A549 (cell line): ENCODE measurements at regions not wholly inside any gene's neighbourhood (a gene's known extent, or its start where the extent isn't known, plus 50 kb on each side); places are given as distances from the start of the nearest gene placed in this dataset.

Experiments
- ATAC-seq, 2 experiments: fragments of 200-7000 bp in 1 of 2; fragments of >200 bp in 1 of 2; cut with Nextera tagmentation in 1 of 2; cut with Tn5 transposase in 1 of 2; 3 replicates each; pipeline versions ENCODE4 v1.8.0 to v1.9.1; 2018 to 2020; ENCODE audit warnings: mild to moderate bottlenecking in 1 of 2, moderate library complexity in 1 of 2
- CTCF ChIA-PET: fragments of 300-600 bp; sonication (Branson Sonifier 250); formaldehyde crosslinking; extraction: SDS; loops from one replicate; lab custom pipeline; 2021; ENCODE audit warnings: antibody characterized with exemption, inconsistent platforms; lab: Yijun Ruan, JAX
- POLR2A ChIA-PET: fragments of 350-600 bp; formaldehyde crosslinking; extraction: SDS; loops from one replicate; lab custom pipeline; 2021; ENCODE audit warnings: antibody characterized with exemption, inconsistent platforms; lab: Yijun Ruan, JAX
- DNase-seq, 2 experiments: peaks; one replicate each; pipeline versions ENCODE4 v3.0.0 to v3.0.0-alpha.2; 2011 to 2016; ENCODE audit warnings: low read depth in 1 of 2, low spot score in 1 of 2
- FAIRE-seq: peaks from 2 replicates; lab custom pipeline; 2011; peaks lifted over from hg19 to GRCh38; lab: Jason Lieb, UNC
- H3K27ac ChIP-seq, 2 experiments: fragments of >200 bp; sonication (Bioruptor Twin); formaldehyde crosslinking; 3 replicates each; pipeline ENCODE4 v1.5.1; 2016 to 2017
- H3K4me1 ChIP-seq: fragments of >200 bp; sonication (Bioruptor Twin); formaldehyde crosslinking; 3 replicates; pipeline ENCODE4 v1.6.1; 2016
- H3K4me2 ChIP-seq: fragments of >200 bp; sonication (Bioruptor Twin); formaldehyde crosslinking; 3 replicates; pipeline ENCODE4 v1.6.1; 2016
- H3K4me3 ChIP-seq: fragments of >200 bp; sonication (Bioruptor Twin); formaldehyde crosslinking; 3 replicates; pipeline ENCODE4 v1.5.1; 2016
- H3K9me3 ChIP-seq: fragments of >200 bp; sonication (Bioruptor Twin); formaldehyde crosslinking; 3 replicates; pipeline ENCODE4 v1.6.1; 2016
- CBX2 ChIP-seq: fragments of 200-600 bp; sonication (generic); IDR thresholded peaks from 2 replicates; pipeline ENCODE4 v1.6.1; 2016; ENCODE audit warnings: low read depth, mild to moderate bottlenecking, borderline replicate concordance
- CEBPB ChIP-seq, 2 experiments: fragments of >200 bp in 1 of 2; sonication (Bioruptor Twin) in 1 of 2; formaldehyde crosslinking in 1 of 2; IDR thresholded peaks; 2 replicates each; pipeline ENCODE4 v1.6.1; 2012 to 2016
- EHMT2 ChIP-seq: fragments of 200-600 bp; sonication (generic); IDR thresholded peaks from 2 replicates; pipeline ENCODE4 v1.6.1; 2016; ENCODE audit warnings: antibody characterized with exemption, low read depth, mild to moderate bottlenecking, moderate library complexity
- FOSB ChIP-seq: fragments of 250-450 bp; sonication (Bioruptor Pico); IDR thresholded peaks from 2 replicates; pipeline ENCODE4 v1.5.0; 2020; ENCODE audit warnings: mild to moderate bottlenecking, moderate library complexity
- FOXS1 ChIP-seq: fragments of 250-450 bp; sonication (Bioruptor Pico); IDR thresholded peaks from 2 replicates; pipeline ENCODE4 v1.5.0; 2020; ENCODE audit warnings: mild to moderate bottlenecking, moderate library complexity
- HOXA7 ChIP-seq: fragments of 250-450 bp; sonication (Bioruptor Pico); IDR thresholded peaks from 2 replicates; pipeline ENCODE4 v1.5.0; 2020; ENCODE audit warnings: mild to moderate bottlenecking, moderate library complexity
- HOXB13 ChIP-seq: fragments of 250-450 bp; sonication (Bioruptor Pico); IDR thresholded peaks from 2 replicates; pipeline ENCODE4 v1.5.0; 2020; ENCODE audit warnings: low read depth, mild to moderate bottlenecking, moderate library complexity
- JUN ChIP-seq, 2 experiments: fragments of >200 bp; sonication (Bioruptor Twin); formaldehyde crosslinking; IDR thresholded peaks; 2 replicates in 1 of 2; 3 replicates in 1 of 2; pipeline ENCODE4 v1.6.1; 2016 to 2017
- KDM1A ChIP-seq: fragments of 200-600 bp; sonication (generic); IDR thresholded peaks from 2 replicates; pipeline ENCODE4 v1.6.1; 2016; ENCODE audit warnings: low read depth, mild to moderate bottlenecking
- MYC ChIP-seq: IDR thresholded peaks from 2 replicates; pipeline ENCODE4 v1.6.1; 2012; ENCODE audit warnings: mild to moderate bottlenecking, inconsistent platforms, low read length, improper control_type of control experiment, borderline replicate concordance
- NPAS2 ChIP-seq: fragments of 250-450 bp; sonication (Bioruptor Pico); IDR thresholded peaks from 2 replicates; pipeline ENCODE4 v1.8.0; 2022; ENCODE audit warnings: mild to moderate bottlenecking, moderate library complexity, borderline replicate concordance
- RAD21 ChIP-seq, 2 experiments: fragments of >200 bp in 1 of 2; sonication (Bioruptor Twin) in 1 of 2; formaldehyde crosslinking in 1 of 2; IDR thresholded peaks in 1 of 2; conservative IDR thresholded peaks in 1 of 2; 2 replicates in 1 of 2; 3 replicates in 1 of 2; pipeline ENCODE4 v1.6.1; 2012 to 2018; ENCODE audit warnings: inconsistent platforms in 1 of 2
- RFX5 ChIP-seq: fragments of 450-650 bp; IDR thresholded peaks from 2 replicates; pipeline ENCODE4 v1.7.1; 2014; ENCODE audit warnings: antibody characterized with exemption, mild to moderate bottlenecking, moderate library complexity
- ZFP36 ChIP-seq: fragments of 450-650 bp; IDR thresholded peaks from 2 replicates; pipeline ENCODE4 v1.6.1; 2014; ENCODE audit warnings: borderline replicate concordance; ENCODE audit not compliant: partially characterized antibody
- WGBS: methylation state at CpG from one replicate; pipeline ENCODE4 v1.1.6; 2017; ENCODE audit errors: missing lambda C conversion rate; 5-methylcytosine and 5-hydroxymethylcytosine counted together
- TF ChIP-seq, protein P1 (sequence below): fragments of 250-450 bp; sonication (Bioruptor Pico); IDR thresholded peaks from 2 replicates; pipeline ENCODE4 v1.5.0; 2021; ENCODE audit warnings: mild to moderate bottlenecking, moderate library complexity, borderline replicate concordance
- TF ChIP-seq, protein P2 (sequence below): fragments of >200 bp; sonication (Bioruptor Twin); formaldehyde crosslinking; IDR thresholded peaks from 3 replicates; pipeline ENCODE4 v1.5.1; 2016
- TF ChIP-seq, protein P3 (sequence below): fragments of 150-350 bp; IDR thresholded peaks from 2 replicates; pipeline ENCODE4 v1.6.1; 2014; ENCODE audit warnings: low read depth, mild to moderate bottlenecking, low read length
- TF ChIP-seq, protein P4 (sequence below): fragments of 450-650 bp; IDR thresholded peaks from 2 replicates; pipeline ENCODE4 v1.6.1; 2014; ENCODE audit warnings: antibody characterized with exemption
- TF ChIP-seq, protein P5 (sequence below): IDR thresholded peaks from 2 replicates; pipeline ENCODE4 v1.6.1; 2012; ENCODE audit warnings: low read depth, borderline replicate concordance

DNA sequence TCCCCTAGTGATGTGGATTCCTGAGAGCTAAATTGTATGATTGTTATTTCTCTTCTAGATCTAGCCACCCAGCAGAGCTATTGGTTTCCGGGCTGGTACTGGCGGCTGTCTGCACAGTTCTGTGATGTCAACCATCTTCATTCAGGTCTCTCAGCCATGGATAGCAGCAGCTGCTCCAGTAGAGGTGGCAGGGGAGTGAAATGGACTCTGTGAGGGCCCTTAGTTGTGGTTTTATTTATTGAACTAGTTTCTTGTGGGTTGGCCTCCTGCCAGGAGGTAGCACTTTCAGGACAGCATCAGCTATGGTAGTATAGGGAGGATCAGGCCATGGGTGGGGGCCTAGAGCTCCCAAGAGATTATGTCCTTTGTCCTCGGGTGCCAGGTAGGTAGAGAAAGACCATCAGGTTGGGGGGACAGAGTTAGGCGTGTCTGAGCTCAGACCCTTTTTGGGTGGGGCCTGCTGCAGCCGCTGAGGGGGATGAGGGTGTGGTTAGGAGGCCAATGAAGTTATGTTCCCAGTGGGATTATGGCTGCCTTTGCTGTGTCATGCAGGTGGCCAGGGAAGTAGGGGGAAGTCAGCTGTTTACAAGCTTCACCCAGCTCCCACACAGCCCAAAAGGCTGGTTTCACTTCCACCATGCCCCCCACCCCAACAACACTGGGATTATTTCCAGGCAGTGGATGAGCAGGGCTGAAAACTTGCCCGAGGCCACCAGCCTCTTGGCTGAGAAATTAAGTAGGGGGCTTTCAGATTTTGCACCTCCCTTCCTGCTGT lies 55.1 kb upstream of the RGS4 start:
- H3K27ac ChIP-seq = no peak overlapping the region
- DNase-seq = no peak
- ChIA-PET POLR2A (no interaction called here), CTCF (no interaction called here)
- H3K4me3 ChIP-seq = no peak overlapping the region
- ATAC-seq = no peak
- H3K9me3 ChIP-seq = no peaks in the 10 kb centered on the region
- H3K4me1 ChIP-seq = no peaks in the 10 kb centered on the region
- no peak for FAIRE-seq
- no peak for TF ChIP-seq KDM1A
- TF ChIP-seq, protein P1, sequence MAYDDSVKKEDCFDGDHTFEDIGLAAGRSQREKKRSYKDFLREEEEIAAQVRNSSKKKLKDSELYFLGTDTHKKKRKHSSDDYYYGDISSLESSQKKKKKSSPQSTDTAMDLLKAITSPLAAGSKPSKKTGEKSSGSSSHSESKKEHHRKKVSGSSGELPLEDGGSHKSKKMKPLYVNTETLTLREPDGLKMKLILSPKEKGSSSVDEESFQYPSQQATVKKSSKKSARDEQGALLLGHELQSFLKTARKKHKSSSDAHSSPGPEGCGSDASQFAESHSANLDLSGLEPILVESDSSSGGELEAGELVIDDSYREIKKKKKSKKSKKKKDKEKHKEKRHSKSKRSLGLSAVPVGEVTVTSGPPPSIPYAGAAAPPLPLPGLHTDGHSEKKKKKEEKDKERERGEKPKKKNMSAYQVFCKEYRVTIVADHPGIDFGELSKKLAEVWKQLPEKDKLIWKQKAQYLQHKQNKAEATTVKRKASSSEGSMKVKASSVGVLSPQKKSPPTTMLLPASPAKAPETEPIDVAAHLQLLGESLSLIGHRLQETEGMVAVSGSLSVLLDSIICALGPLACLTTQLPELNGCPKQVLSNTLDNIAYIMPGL (CRISPR knock-in tag) = no peak
- TF ChIP-seq NPAS2 = no peak
- TF ChIP-seq EHMT2 = no peak
- no peak for TF ChIP-seq FOSB (CRISPR knock-in tag)
- no peak for TF ChIP-seq CBX2
- no peak for TF ChIP-seq HOXA7 (CRISPR knock-in tag)
- no peak for TF ChIP-seq RFX5
- TF ChIP-seq, protein P2, sequence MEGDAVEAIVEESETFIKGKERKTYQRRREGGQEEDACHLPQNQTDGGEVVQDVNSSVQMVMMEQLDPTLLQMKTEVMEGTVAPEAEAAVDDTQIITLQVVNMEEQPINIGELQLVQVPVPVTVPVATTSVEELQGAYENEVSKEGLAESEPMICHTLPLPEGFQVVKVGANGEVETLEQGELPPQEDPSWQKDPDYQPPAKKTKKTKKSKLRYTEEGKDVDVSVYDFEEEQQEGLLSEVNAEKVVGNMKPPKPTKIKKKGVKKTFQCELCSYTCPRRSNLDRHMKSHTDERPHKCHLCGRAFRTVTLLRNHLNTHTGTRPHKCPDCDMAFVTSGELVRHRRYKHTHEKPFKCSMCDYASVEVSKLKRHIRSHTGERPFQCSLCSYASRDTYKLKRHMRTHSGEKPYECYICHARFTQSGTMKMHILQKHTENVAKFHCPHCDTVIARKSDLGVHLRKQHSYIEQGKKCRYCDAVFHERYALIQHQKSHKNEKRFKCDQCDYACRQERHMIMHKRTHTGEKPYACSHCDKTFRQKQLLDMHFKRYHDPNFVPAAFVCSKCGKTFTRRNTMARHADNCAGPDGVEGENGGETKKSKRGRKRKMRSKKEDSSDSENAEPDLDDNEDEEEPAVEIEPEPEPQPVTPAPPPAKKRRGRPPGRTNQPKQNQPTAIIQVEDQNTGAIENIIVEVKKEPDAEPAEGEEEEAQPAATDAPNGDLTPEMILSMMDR = no peak
- no peak for TF ChIP-seq FOXS1 (CRISPR knock-in tag)
- TF ChIP-seq, all 56 proteins: peak for 0
- H3K4me2 ChIP-seq = no peak overlapping the region
- WGBS = 9% methylated on average over 6 of the region's 6 CpGs

DNA sequence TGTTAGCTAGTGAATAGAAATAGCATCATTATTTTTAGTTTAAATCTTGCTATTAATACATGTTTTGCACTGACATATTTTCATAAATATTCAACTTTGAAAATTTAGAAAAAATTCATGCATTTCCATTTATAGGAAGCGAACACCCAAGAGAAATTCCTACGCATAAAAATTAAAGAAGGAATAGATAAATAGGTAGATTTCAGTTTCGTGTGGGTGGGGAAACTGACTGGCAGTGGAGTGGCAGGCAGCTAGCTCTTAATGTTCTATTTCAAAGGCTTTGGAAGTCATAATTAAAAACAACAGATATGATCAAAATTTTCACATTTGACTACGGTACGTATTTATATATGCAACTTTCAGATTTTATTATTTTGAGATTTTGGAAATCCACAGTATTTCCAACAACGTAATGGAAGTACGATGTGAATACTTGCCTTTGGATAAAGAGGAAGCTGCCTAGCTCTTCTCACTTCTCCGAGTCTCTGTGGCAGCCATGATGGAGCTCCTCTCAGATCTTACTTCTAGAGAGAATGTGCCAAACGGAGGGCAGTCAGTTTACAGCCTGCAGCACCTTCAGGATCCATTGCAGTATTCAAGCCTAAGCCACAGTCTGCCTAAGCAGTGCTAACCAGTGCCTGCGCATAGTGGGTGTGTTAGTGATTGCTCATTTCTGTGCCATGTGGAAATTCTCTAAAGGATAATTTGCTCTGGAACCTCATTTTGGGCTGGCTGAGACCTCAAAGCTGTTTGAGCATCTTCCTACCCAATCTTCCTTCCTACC lies 62.9 kb upstream of the RGS4 start:
- POLR2A ChIA-PET = no interaction called here
- no peak for DNase-seq

More for the DNA sequence above, 62.9 kb upstream of the RGS4 start:
- Histone ChIP-seq H3K27ac (no peak overlapping the region), H3K4me2 (no peak overlapping the region), H3K9me3 (no peaks in the 10 kb centered on the region), H3K4me1 (no peaks in the 10 kb centered on the region), H3K4me3 (no peak overlapping the region)
- ATAC-seq (no peak), FAIRE-seq (no peak)
- CTCF ChIA-PET = no interaction called here
- no peak for TF ChIP-seq HOXB13 (CRISPR knock-in tag)
- TF ChIP-seq EHMT2 = no peak
- TF ChIP-seq, protein P3, sequence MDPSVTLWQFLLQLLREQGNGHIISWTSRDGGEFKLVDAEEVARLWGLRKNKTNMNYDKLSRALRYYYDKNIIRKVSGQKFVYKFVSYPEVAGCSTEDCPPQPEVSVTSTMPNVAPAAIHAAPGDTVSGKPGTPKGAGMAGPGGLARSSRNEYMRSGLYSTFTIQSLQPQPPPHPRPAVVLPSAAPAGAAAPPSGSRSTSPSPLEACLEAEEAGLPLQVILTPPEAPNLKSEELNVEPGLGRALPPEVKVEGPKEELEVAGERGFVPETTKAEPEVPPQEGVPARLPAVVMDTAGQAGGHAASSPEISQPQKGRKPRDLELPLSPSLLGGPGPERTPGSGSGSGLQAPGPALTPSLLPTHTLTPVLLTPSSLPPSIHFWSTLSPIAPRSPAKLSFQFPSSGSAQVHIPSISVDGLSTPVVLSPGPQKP = no peak
- no peak for TF ChIP-seq RAD21 (conservative IDR thresholded peaks at IDR 0.05 in 1 of 2, IDR thresholded peaks at IDR 0.05 in 1 of 2)
- TF ChIP-seq, protein P4, sequence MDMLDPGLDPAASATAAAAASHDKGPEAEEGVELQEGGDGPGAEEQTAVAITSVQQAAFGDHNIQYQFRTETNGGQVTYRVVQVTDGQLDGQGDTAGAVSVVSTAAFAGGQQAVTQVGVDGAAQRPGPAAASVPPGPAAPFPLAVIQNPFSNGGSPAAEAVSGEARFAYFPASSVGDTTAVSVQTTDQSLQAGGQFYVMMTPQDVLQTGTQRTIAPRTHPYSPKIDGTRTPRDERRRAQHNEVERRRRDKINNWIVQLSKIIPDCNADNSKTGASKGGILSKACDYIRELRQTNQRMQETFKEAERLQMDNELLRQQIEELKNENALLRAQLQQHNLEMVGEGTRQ = no peak
- TF ChIP-seq JUN (IDR thresholded peaks at IDR 0.05) = no peak
- TF ChIP-seq MYC = no peak
- TF ChIP-seq, protein P5, sequence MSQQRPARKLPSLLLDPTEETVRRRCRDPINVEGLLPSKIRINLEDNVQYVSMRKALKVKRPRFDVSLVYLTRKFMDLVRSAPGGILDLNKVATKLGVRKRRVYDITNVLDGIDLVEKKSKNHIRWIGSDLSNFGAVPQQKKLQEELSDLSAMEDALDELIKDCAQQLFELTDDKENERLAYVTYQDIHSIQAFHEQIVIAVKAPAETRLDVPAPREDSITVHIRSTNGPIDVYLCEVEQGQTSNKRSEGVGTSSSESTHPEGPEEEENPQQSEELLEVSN = no peak
- TF ChIP-seq CEBPB (IDR thresholded peaks at IDR 0.05) = no peak
- no peak for TF ChIP-seq ZFP36
- TF ChIP-seq CBX2 = no peak
- 39% methylated on average over 10 of the region's 10 CpGs for WGBS
